PC-3 (cell line): ENCODE measurements at regions not wholly inside any gene's neighbourhood (a gene's known extent, or its start where the extent isn't known, plus 50 kb on each side); places are given as distances from the start of the nearest gene placed in this dataset.

Source experiments
- ATAC-seq: fragments of 200-7000 bp; cut with Tn5 transposase; 2 replicates; pipeline ENCODE4 v1.9.1; 2020; ENCODE audit warnings: mild to moderate bottlenecking, moderate library complexity
- BruUV-seq: library from RNA; stranded (reverse); fragments of 400-500 nt; replicated peaks from 2 replicates; lab custom pipeline; 2021; lab: Mats Ljungman, UMichigan
- CTCF ChIA-PET: fragments of 300-600 bp; sonication (Branson Sonifier 250); formaldehyde crosslinking; loops from one replicate; lab custom pipeline; 2022; ENCODE audit warnings: antibody characterized with exemption; lab: Charles Lee
- POLR2A ChIA-PET: fragments of 300-600 bp; sonication (Branson Sonifier 250); formaldehyde crosslinking; loops from one replicate; lab custom pipeline; 2022; ENCODE audit warnings: antibody characterized with exemption; ENCODE audit not compliant: unreplicated experiment; lab: Charles Lee
- DNase-seq: peaks from one replicate; pipeline ENCODE4 v3.0.0-alpha.2; 2015
- H2AFZ ChIP-seq: fragments of 300-600 bp; sonication (generic); 2 replicates; pipeline ENCODE4 v1.6.0; 2016; ENCODE audit warnings: antibody characterized with exemption, low read length
- H3F3A ChIP-seq: fragments of 300-600 bp; sonication (generic); one replicate; pipeline ENCODE4 v1.6.0; 2017; ENCODE audit warnings: antibody characterized with exemption, low read length, control low read depth, mild to moderate bottlenecking; ENCODE audit not compliant: unreplicated experiment
- H3K27ac ChIP-seq: fragments of 300-600 bp; sonication (generic); 2 replicates; pipeline ENCODE4 v1.5.1; 2016; ENCODE audit warnings: mild to moderate bottlenecking, low read length
- H3K27me3 ChIP-seq: fragments of 300-600 bp; sonication (generic); 2 replicates; pipeline ENCODE4 v1.6.1; 2016; ENCODE audit warnings: low read length, mixed read lengths
- H3K36me3 ChIP-seq: fragments of 300-600 bp; sonication (generic); 2 replicates; pipeline ENCODE4 v1.6.1; 2016; ENCODE audit warnings: low read depth, mixed run types, low read length, mixed read lengths
- H3K4me1 ChIP-seq: fragments of 300-600 bp; sonication (generic); 2 replicates; pipeline ENCODE4 v1.5.1; 2016; ENCODE audit warnings: low read length; ENCODE audit not compliant: insufficient read depth
- H3K4me2 ChIP-seq: fragments of 300-600 bp; sonication (generic); 2 replicates; pipeline ENCODE4 v1.6.0; 2016; ENCODE audit warnings: low read length
- H3K4me3 ChIP-seq: fragments of 300-600 bp; sonication (generic); 2 replicates; pipeline ENCODE4 v1.5.1; 2016; ENCODE audit warnings: mild to moderate bottlenecking, low read length, mixed read lengths
- H3K79me2 ChIP-seq: fragments of 300-600 bp; sonication (generic); 2 replicates; pipeline ENCODE4 v1.6.1; 2017; ENCODE audit warnings: low read length, mixed read lengths
- H3K9ac ChIP-seq: fragments of 300-600 bp; sonication (generic); 2 replicates; pipeline ENCODE4 v1.6.0; 2016; ENCODE audit warnings: mild to moderate bottlenecking, low read length
- H3K9me2 ChIP-seq: fragments of 300-600 bp; sonication (generic); replicated peaks from 2 replicates; pipeline ENCODE4 v1.6.1; 2016; ENCODE audit warnings: mixed run types, low read length, mixed read lengths
- H3K9me3 ChIP-seq: fragments of 300-600 bp; sonication (generic); 2 replicates; pipeline ENCODE4 v1.6.1; 2016; ENCODE audit warnings: low read length, mixed read lengths
- H4K20me1 ChIP-seq: fragments of 300-600 bp; sonication (generic); 2 replicates; pipeline ENCODE4 v1.6.1; 2016; ENCODE audit warnings: low read length, mixed read lengths
- EZH2 ChIP-seq: fragments of 300-600 bp; sonication (generic); IDR thresholded peaks from one replicate; pipeline ENCODE4 v1.6.1; 2017; ENCODE audit warnings: antibody characterized with exemption, mild to moderate bottlenecking, low read length; ENCODE audit not compliant: unreplicated experiment
- EZH2phosphoT487 ChIP-seq: fragments of 300-600 bp; sonication (generic); IDR thresholded peaks from 2 replicates; pipeline ENCODE4 v1.6.1; 2018; ENCODE audit warnings: mild to moderate bottlenecking, antibody characterized with exemption, low read length, borderline replicate concordance
- intact Hi-C: fragments of 100-400 bp; cut with micrococcal nuclease; formaldehyde crosslinking; loops from 2 replicates; pipeline ENCODE4 v1.9.0; 2023
- TF ChIP-seq, protein P1 (sequence below): fragments of 300-600 bp; sonication (generic); conservative IDR thresholded peaks from 2 replicates; pipeline ENCODE4 v1.5.1; 2017; ENCODE audit warnings: antibody characterized with exemption, low read depth, mild to moderate bottlenecking, low read length

DNA sequence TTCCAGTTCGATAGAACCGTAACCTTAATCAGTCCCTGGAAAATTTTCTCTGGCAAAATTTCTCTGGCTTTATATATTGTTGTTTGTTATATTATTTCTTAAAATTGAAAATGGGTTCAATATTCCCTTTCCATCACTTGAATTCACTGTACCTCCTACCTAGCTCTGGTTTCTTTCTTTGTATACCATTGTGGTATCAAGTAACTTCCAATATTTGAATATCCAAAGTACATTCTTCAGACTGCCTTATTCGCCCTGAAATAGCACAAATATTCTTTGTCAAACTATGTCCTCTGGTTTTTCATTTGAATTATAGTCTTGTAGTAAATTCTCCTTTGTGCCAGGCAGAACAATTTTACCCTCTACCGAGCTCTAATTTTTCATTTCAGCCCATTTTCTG, 541.6 kb downstream of the REEP3 start:
- H3K4me3 ChIP-seq: no peak overlapping the region
- H3K9ac ChIP-seq: no peak overlapping the region
- intact Hi-C loops: no loop called here
- H4K20me1 ChIP-seq: no peaks in the 10 kb centered on the region
- no peak overlapping the region for H3K4me2 ChIP-seq
- no peaks in the 10 kb centered on the region for H3K4me1 ChIP-seq
- BruUV-seq: no TSS peak
- no peaks in the 10 kb centered on the region for H3K9me2 ChIP-seq
- ATAC-seq (no peak), DNase-seq (no peak)
- no peak overlapping the region for H3K27ac ChIP-seq
- H3K27me3 ChIP-seq: peaks cover 16% of the 10 kb centered on the region; the same call in 1 of the 2 replicates
- no peaks in the 10 kb centered on the region for H3K79me2 ChIP-seq
- H3K9me3 ChIP-seq: no peaks in the 10 kb centered on the region
- H2AFZ ChIP-seq: no peak overlapping the region
- TF ChIP-seq EZH2phosphoT487 (no peak), EZH2 (no peak)
- TF ChIP-seq, protein P1, sequence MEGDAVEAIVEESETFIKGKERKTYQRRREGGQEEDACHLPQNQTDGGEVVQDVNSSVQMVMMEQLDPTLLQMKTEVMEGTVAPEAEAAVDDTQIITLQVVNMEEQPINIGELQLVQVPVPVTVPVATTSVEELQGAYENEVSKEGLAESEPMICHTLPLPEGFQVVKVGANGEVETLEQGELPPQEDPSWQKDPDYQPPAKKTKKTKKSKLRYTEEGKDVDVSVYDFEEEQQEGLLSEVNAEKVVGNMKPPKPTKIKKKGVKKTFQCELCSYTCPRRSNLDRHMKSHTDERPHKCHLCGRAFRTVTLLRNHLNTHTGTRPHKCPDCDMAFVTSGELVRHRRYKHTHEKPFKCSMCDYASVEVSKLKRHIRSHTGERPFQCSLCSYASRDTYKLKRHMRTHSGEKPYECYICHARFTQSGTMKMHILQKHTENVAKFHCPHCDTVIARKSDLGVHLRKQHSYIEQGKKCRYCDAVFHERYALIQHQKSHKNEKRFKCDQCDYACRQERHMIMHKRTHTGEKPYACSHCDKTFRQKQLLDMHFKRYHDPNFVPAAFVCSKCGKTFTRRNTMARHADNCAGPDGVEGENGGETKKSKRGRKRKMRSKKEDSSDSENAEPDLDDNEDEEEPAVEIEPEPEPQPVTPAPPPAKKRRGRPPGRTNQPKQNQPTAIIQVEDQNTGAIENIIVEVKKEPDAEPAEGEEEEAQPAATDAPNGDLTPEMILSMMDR: no peak
- ChIA-PET POLR2A (no interaction called here), CTCF (interaction anchor here (0.6 kb wide), 1 partner anchor 29 kb away, joined by 6 read pairs; no protein-coding TSS in a partner anchor)
- no peaks in the 10 kb centered on the region for H3F3A ChIP-seq
- H3K36me3 ChIP-seq: no peaks in the 10 kb centered on the region

DNA sequence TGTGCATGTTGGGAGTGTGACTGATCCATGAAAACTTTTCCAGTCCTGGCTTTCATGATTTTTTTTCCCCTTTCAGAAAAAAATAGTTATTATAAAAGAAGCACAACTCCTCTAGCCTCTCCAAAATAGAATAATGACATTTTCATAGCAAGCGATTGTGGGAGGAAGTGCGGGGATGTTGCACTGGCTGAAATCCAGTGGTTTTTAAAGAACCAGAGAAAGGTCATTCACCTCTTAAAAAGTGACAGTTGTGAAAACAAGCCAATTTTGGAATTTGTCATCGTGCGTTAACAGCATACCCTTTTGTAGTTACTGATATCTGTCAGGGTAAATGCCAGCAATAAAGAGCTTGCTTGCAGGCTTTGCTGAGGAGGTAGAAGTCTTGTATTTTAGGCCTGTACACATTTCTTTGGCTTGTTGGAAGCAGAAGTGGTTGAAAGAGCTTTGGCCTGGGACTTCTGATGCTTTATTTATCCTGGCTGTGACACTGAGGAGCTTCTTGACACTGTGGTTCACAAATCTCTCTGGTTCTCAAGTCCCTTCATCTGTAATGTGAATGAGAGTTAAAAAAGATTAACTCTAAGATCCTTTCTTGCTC, 545.9 kb downstream of the REEP3 start:
- Histone ChIP-seq H3K4me2 (no peak overlapping the region), H3K4me1 (no peaks in the 10 kb centered on the region), H3K9ac (no peak overlapping the region), H3K27me3 (no peaks in the 10 kb centered on the region; the same call in 1 of the 2 replicates), H4K20me1 (no peaks in the 10 kb centered on the region), H3K9me2 (no peaks in the 10 kb centered on the region), H3K4me3 (no peak overlapping the region), H3K9me3 (no peaks in the 10 kb centered on the region), H3F3A (no peaks in the 10 kb centered on the region), H2AFZ (no peak overlapping the region), H3K27ac (no peak overlapping the region), H3K36me3 (no peaks in the 10 kb centered on the region), H3K79me2 (no peaks in the 10 kb centered on the region)
- intact Hi-C loops: no loop called here
- ATAC-seq: no peak
- CTCF ChIA-PET: no interaction called here
- POLR2A ChIA-PET: no interaction called here
- TF ChIP-seq EZH2: no peak
- DNase-seq: no peak
- no TSS peak for BruUV-seq

DNA sequence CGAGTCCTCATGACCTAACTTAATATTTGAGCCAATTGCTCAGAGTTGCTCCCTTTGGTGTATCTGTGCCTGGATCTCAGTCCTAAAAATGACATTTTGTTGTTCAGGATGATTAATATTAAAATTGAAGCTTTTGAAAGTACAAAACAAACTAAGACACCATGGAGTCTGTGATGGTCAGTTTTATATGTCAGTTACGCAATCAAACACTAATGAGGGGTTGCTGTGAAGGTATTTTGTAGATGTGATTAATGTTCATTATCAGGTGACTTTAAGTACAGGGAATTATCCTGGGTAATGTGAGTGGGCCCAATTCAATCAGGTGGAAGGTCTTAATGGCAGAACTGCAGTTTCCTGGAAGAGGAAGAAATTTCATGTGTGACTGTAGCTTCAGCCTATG, 546.7 kb downstream of the REEP3 start:
- Histone ChIP-seq H3K36me3 (no peaks in the 10 kb centered on the region), H3K9me2 (no peaks in the 10 kb centered on the region), H3K4me1 (no peaks in the 10 kb centered on the region), H3K4me3 (no peak overlapping the region), H3F3A (no peaks in the 10 kb centered on the region), H3K9me3 (no peaks in the 10 kb centered on the region), H3K27ac (no peak overlapping the region), H3K4me2 (no peak overlapping the region), H3K9ac (no peak overlapping the region), H3K79me2 (no peaks in the 10 kb centered on the region), H4K20me1 (no peaks in the 10 kb centered on the region), H3K27me3 (no peaks in the 10 kb centered on the region; the same call in 1 of the 2 replicates), H2AFZ (no peak overlapping the region)
- DNase-seq: no peak
- TF ChIP-seq EZH2 (no peak), EZH2phosphoT487 (no peak)
- TF ChIP-seq, protein P1: no peak
- POLR2A ChIA-PET: no interaction called here
- no TSS peak for BruUV-seq
- intact Hi-C loops: no loop called here
- no peak for ATAC-seq
- CTCF ChIA-PET: no interaction called here
